Parathyroid adenoma (tissue), 2 donors: ENCODE measurements at regions not wholly inside any gene's neighbourhood (a gene's known extent, or its start where the extent isn't known, plus 50 kb on each side); places are given as distances from the start of the nearest gene placed in this dataset.
A peak's percentile ranks its signal among the peaks of the same experiment; 100 is the strongest.

Source experiments
- H2AFZ ChIP-seq: fragments of 300-600 bp; sonication (generic); one replicate; pipeline ENCODE4 v1.7.0; 2017; ENCODE audit warnings: antibody characterized with exemption, mild to moderate bottlenecking
- H3K27ac ChIP-seq: fragments of 300-600 bp; sonication (generic); one replicate; pipeline ENCODE4 v1.7.0; 2017
- H3K27me3 ChIP-seq: fragments of 300-600 bp; sonication (generic); one replicate; pipeline ENCODE4 v1.7.0; 2017; ENCODE audit warnings: low read length; ENCODE audit not compliant: control insufficient read depth, insufficient read depth
- H3K36me3 ChIP-seq: fragments of 300-600 bp; sonication (generic); one replicate; pipeline ENCODE4 v1.7.0; 2017; ENCODE audit warnings: low read length; ENCODE audit not compliant: control insufficient read depth, insufficient read depth
- H3K4me1 ChIP-seq: fragments of 300-600 bp; sonication (generic); one replicate; pipeline ENCODE4 v1.7.0; 2017; ENCODE audit warnings: control low read depth
- H3K4me2 ChIP-seq: fragments of 300-600 bp; sonication (generic); one replicate; pipeline ENCODE4 v1.7.0; 2017; ENCODE audit warnings: low read length
- H3K4me3 ChIP-seq: fragments of 300-600 bp; sonication (generic); one replicate; pipeline ENCODE4 v1.7.0; 2017; ENCODE audit warnings: low read depth, low read length
- H3K79me2 ChIP-seq: fragments of 300-600 bp; sonication (generic); one replicate; pipeline ENCODE4 v1.7.0; 2017; ENCODE audit warnings: control low read depth
- H3K9ac ChIP-seq: fragments of 300-600 bp; sonication (generic); one replicate; pipeline ENCODE4 v1.7.0; 2017; ENCODE audit warnings: mild to moderate bottlenecking
- H3K9me3 ChIP-seq: fragments of 300-600 bp; sonication (generic); one replicate; pipeline ENCODE4 v1.7.0; 2017; ENCODE audit warnings: low read length; ENCODE audit not compliant: control insufficient read depth
- TF ChIP-seq, protein P1 (sequence below): fragments of 300-600 bp; sonication (generic); IDR thresholded peaks from one replicate; pipeline ENCODE4 v1.7.0; 2017; ENCODE audit warnings: antibody characterized with exemption, mild to moderate bottlenecking
- donor health status: primary hyperparathyroidism.

DNA sequence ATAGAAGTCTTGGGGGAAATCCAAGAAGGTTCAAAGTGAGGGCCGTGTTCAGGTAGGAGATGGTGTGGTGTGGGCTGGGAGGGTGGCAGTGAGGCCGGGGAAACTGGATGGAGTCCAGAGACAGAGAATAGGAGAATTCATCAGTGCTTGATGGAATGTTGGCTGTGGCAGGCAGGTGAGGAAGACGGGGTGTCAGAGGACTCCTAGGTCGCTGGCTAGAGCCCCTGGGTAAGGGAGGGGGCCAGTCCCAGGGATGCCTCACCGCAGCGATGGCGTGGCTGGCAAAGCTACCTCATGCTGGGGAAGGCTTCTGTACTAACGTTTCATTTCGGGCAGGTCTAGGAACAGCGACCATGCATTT lies 373.0 kb downstream of the RPS24 start:
- Histone ChIP-seq H3K9me3 (no peaks in the 10 kb centered on the region), H3K27me3 (no peaks in the 10 kb centered on the region), H2AFZ (peak overlapping the region; percentile 99), H3K9ac (peak overlapping the region; percentile 41), H3K79me2 (no peaks in the 10 kb centered on the region), H3K4me3 (peak overlapping the region; percentile 58), H3K36me3 (no peaks in the 10 kb centered on the region), H3K4me2 (peak overlapping the region; percentile 93), H3K4me1 (peaks cover 18% of the 10 kb centered on the region), H3K27ac (peak overlapping the region; percentile 63)
- TF ChIP-seq, protein P1, sequence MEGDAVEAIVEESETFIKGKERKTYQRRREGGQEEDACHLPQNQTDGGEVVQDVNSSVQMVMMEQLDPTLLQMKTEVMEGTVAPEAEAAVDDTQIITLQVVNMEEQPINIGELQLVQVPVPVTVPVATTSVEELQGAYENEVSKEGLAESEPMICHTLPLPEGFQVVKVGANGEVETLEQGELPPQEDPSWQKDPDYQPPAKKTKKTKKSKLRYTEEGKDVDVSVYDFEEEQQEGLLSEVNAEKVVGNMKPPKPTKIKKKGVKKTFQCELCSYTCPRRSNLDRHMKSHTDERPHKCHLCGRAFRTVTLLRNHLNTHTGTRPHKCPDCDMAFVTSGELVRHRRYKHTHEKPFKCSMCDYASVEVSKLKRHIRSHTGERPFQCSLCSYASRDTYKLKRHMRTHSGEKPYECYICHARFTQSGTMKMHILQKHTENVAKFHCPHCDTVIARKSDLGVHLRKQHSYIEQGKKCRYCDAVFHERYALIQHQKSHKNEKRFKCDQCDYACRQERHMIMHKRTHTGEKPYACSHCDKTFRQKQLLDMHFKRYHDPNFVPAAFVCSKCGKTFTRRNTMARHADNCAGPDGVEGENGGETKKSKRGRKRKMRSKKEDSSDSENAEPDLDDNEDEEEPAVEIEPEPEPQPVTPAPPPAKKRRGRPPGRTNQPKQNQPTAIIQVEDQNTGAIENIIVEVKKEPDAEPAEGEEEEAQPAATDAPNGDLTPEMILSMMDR: no peak

DNA sequence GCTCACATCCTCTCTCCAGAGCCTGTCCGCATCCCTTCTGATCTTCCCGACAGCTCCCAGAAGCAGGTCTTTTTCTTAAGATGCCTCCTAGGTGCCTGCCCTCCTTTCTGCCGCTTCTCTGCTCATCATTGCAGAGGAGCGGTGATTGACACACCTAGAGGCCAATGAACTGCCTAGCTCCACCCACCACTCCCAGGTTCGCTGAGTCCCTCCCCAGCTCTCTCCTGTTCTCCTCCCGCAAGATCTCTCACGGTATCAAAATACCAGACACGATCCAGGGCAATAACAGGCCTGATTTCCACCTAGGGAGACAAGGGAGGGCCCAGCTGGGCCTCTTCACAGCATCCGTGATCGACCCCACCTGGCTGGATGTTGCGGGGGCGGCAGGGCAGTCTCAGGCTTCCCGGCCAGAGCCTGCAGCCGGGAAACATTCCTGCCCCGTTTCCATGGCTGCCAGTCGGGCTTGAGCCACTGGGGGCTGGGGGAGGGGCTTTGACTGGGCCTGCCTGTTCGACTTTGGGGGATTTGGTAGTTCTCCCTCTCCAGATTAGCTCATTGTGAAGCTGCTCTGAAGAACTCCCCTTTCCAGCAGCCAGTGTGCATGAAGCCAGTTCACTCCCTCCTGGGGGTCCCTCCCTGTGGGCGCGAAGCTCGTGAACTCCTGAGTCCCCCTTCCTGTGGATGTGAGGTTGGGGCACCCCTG lies 373.5 kb downstream of the RPS24 start:
- Histone ChIP-seq H2AFZ (peak overlapping the region; percentile 99), H3K4me3 (peak overlapping the region; percentile 58), H3K9ac (peak overlapping the region; percentile 41), H3K79me2 (no peaks in the 10 kb centered on the region), H3K9me3 (no peaks in the 10 kb centered on the region), H3K4me2 (peak overlapping the region; percentile 93), H3K4me1 (peaks cover 18% of the 10 kb centered on the region), H3K27me3 (no peaks in the 10 kb centered on the region), H3K36me3 (no peaks in the 10 kb centered on the region), H3K27ac (peak overlapping the region; percentile 63)
- TF ChIP-seq, protein P1: no peak

DNA sequence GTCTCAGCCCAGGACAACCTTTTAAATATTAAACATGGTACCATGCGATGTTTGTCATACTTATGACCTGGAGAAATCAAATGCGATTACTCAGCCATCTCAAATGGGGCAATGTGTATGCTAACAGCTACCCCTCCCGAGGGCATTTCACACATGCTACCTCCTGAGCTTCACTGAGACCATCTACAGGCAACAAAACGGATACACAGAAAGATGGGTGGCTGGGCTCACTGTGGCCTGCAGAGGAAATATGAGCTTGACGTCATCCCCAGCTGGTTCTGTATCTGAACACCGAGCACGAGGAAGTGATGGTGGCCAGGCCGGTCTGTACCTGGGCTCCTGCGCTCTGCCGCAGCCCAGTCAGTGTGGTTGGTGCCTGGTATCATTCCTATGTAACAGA lies 374.3 kb downstream of the RPS24 start:
- TF ChIP-seq, protein P1: no peak
- Histone ChIP-seq H3K79me2 (no peaks in the 10 kb centered on the region), H3K27ac (peak overlapping the region; percentile 74)

DNA sequence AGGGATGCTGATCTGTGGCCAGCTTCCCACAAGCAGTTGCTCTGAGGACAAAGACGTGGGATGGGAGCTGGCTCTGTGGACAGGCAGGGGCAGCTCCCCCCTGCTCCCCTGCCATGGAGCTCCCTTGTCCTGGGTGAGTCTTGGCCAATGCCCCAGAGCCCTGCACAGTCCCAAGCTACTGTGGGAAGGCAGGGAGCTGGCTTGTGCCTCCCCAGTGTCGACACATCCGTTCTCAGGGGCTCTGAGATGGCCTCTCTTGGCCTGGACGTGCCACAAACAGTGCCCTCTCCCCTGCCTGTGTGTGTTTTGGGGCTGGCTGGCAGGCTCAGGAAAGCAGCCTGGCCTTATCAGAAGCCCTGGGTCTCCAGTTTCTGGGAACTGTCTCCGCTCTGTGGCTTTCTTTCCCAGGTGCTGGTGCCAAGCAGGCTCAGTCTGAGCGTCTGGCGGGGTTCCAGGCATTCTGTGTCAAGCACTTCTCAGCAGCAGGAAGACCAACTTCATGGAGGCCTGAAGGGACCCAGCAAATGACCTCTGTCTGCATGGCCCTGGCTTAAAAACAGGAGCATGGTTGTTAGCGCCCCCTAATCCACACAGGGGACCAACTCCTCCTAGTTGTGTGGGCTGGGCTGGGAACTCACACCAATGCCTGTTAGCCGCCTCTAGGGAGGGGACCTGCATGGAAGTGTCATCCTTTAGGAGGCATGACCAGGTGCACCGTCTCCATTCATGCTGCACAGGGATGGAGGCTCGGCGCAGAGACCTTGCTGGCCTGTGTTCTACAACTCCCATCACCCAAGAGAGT lies 375.2 kb downstream of the RPS24 start:
- Histone ChIP-seq H3K4me1 (peaks cover 23% of the 10 kb centered on the region), H3K36me3 (no peaks in the 10 kb centered on the region), H3K9ac (no peak overlapping the region), H3K4me3 (no peak overlapping the region), H3K4me2 (no peak overlapping the region), H3K27me3 (no peaks in the 10 kb centered on the region), H2AFZ (peak overlapping the region; percentile 86), H3K9me3 (no peaks in the 10 kb centered on the region), H3K79me2 (no peaks in the 10 kb centered on the region), H3K27ac (peak overlapping the region; percentile 74)
- TF ChIP-seq, protein P1: no peak

More for the DNA sequence above, 374.3 kb downstream of the RPS24 start:
- Histone ChIP-seq H3K9me3 (no peaks in the 10 kb centered on the region), H3K36me3 (no peaks in the 10 kb centered on the region), H3K27me3 (no peaks in the 10 kb centered on the region), H3K4me2 (no peak overlapping the region), H2AFZ (peak overlapping the region; percentile 86), H3K4me1 (peaks cover 18% of the 10 kb centered on the region), H3K4me3 (no peak overlapping the region), H3K9ac (no peak overlapping the region)
